Astrocyte of the cerebellum (primary cell): ENCODE measurements at regions not wholly inside any gene's neighbourhood (a gene's known extent, or its start where the extent isn't known, plus 50 kb on each side); places are given as distances from the start of the nearest gene placed in this dataset.

Experiments
- DNase-seq: peaks from one replicate; pipeline ENCODE4 v3.0.0-alpha.2; 2011; ENCODE audit warnings: low read depth
- H3K4me3 ChIP-seq: 2 replicates; pipeline ENCODE4 v1.5.1; 2011; ENCODE audit warnings: mild to moderate bottlenecking, low read depth, low read length, moderate library complexity
- in situ Hi-C: cut with HindIII; loops from 2 replicates; pipeline ENCODE4 v1.10.0; 2017; ENCODE audit warnings: low sequenced_read_pairs
- TF ChIP-seq, protein P1 (sequence below): IDR thresholded peaks from 2 replicates; pipeline ENCODE4 v1.5.1; 2012; ENCODE audit warnings: low read length, low read depth, moderate library complexity, mild to moderate bottlenecking; ENCODE audit errors: missing control alignments

DNA sequence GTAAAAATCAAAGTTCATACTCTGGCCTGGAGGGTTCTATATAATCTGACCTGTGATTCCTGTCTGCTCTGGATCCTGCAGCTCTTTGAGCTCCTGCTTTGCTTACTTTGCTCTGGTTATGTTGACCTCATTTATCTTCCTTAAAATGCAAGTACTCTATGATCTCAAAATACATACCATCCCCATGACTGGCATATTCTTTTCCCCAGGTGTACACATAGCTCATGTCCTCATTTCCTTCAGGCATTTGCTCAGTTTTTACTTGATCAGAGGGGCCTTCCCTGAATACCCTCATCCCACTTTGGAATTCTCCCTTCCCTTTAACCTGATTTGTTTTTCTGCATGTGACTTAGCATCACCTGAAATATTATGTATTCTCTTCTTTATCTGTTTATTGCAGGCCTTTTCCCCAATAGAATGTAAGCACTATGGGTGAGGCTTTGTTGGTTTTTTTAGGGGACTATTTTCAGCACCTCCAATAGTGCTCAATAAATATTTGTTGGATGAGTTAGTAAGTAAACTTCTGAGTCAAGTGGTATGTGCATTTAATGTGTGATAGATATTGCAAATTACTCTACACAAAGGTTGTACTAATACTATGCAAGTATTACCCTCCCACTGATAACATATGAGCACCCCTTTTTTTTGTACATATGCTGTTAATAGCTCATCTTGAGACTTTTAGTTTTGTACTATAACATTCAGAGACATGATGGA is 211.5 kb downstream of the NMUR2 start:
- in situ Hi-C loops: no loop called here
- TF ChIP-seq, protein P1, sequence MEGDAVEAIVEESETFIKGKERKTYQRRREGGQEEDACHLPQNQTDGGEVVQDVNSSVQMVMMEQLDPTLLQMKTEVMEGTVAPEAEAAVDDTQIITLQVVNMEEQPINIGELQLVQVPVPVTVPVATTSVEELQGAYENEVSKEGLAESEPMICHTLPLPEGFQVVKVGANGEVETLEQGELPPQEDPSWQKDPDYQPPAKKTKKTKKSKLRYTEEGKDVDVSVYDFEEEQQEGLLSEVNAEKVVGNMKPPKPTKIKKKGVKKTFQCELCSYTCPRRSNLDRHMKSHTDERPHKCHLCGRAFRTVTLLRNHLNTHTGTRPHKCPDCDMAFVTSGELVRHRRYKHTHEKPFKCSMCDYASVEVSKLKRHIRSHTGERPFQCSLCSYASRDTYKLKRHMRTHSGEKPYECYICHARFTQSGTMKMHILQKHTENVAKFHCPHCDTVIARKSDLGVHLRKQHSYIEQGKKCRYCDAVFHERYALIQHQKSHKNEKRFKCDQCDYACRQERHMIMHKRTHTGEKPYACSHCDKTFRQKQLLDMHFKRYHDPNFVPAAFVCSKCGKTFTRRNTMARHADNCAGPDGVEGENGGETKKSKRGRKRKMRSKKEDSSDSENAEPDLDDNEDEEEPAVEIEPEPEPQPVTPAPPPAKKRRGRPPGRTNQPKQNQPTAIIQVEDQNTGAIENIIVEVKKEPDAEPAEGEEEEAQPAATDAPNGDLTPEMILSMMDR: no peak
- DNase-seq: no peak
- no peak overlapping the region for H3K4me3 ChIP-seq

DNA sequence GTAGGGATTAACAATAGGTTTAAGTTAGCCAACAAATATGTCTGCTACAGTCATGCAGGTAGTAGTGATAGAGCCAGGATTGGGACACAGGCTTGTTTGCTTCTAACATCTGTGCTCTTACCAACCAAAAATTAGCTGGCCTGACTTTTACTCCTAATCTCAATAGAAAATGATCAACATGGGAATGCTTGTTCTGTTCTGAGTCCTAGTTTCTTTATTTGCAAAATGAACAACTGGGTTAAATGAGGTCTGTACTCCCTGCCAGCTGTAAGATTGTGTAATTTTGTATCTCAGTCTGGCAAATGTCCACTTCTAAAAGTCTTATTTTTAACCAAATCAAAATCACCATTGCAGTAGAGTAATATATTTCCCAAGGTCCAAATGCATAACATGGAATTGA is 216.8 kb downstream of the NMUR2 start:
- TF ChIP-seq, protein P1: no peak
- no peak for DNase-seq
- no peak overlapping the region for H3K4me3 ChIP-seq
- in situ Hi-C loops: no loop called here

DNA sequence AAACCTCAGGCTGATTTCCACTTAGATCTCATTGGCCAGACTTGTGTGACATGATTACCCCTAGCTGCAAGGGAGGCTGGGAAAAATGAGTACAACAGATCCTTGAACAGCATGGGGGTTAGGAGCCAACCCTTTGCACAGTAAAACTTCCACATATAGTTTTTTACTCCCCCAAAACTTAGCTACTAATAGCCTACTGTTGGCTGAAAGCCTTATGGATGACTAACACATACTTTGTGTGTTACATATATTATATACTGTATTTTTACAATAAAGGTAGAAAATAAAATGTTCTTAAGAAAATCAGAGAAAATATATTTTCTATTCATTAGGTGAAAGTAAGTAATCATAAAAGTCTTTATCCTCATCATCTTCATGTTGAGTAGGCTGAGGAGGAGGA is 217.4 kb downstream of the NMUR2 start:
- H3K4me3 ChIP-seq: no peak overlapping the region
- TF ChIP-seq, protein P1: no peak
- in situ Hi-C loops: no loop called here
- DNase-seq: no peak

- no peak for DNase-seq
- in situ Hi-C loops: no loop called here
- H3K4me3 ChIP-seq: no peak overlapping the region
- TF ChIP-seq, protein P1: no peak
These were observed 219.4 kb downstream of the NMUR2 start for GRCh38 chr5:152185547-152186245.

DNA sequence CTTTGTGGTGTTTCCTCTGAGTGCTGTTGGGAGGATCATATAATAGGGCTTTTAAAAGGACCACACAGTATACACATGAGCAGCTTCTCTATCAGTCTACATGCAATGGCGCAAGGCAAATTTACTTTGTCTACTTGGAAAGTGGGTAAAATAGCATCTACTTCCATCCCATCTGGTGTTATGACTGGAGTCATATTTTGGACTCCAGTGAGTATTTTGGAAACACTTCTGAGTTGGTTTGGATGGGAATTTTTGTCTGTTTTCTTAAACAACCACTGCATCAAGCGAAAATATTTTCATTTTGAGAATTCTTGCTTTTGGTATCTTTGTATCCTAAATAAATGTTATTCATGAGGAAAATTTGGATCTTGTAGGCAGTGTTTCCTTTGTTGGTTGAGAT is 220.8 kb downstream of the NMUR2 start:
- in situ Hi-C loops: no loop called here
- H3K4me3 ChIP-seq: no peak overlapping the region
- TF ChIP-seq, protein P1: no peak
- no peak for DNase-seq

DNA sequence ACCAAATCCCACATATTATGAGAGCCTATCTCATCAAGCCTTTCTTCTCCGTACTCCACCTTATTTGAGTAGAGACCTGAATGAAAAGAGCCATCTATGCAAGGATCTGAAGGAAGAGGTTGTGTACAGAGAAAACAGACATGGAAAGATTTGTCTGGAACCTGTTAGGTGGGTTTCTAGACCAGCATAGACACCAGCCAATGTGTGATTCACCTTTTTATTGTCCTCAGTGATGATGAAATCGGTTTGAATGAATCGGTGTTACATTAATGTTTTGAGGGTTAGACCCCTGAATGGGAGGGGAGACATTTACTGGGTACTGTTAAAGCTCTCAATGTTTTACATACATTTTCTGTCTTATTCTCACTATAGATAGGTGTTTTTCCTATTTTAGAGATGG is 223.6 kb downstream of the NMUR2 start:
- DNase-seq: no peak
- TF ChIP-seq, protein P1: no peak
- H3K4me3 ChIP-seq: no peak overlapping the region
- in situ Hi-C loops: no loop called here
